ENCODE measurements at regions not wholly inside any gene's neighbourhood (a gene's known extent, or its start where the extent isn't known, plus 50 kb on each side); places are given as distances from the start of the nearest gene placed in this dataset.

GRCh38 chr12:93157279-93157678 is 220.4 kb upstream of the NUDT4 start:
- no peak for DNase-seq

- DNase-seq: no peak
Measured at GRCh38 chr12:93158065-93158843, 219.5 kb upstream of the NUDT4 start.

GRCh38 chr12:93163260-93164036 is 214.3 kb upstream of the NUDT4 start:
- no peak for DNase-seq

- DNase-seq: no peak
Measured at GRCh38 chr12:93164103-93164880, 213.4 kb upstream of the NUDT4 start.

GRCh38 chr12:93165384-93165932 is 212.3 kb upstream of the NUDT4 start:
- DNase-seq: no peak

GRCh38 chr12:93166541-93167307 is 211.0 kb upstream of the NUDT4 start:
- DNase-seq: no peak

- DNase-seq: no peak
Measured at GRCh38 chr12:93167331-93167730, 210.4 kb upstream of the NUDT4 start.

- no peak for DNase-seq
Measured at GRCh38 chr12:93167841-93168492, 209.8 kb upstream of the NUDT4 start.

GRCh38 chr12:93168751-93169150 is 209.0 kb upstream of the NUDT4 start:
- no peak for DNase-seq

- no peak for DNase-seq
Measured at GRCh38 chr12:93169536-93169935, 208.2 kb upstream of the NUDT4 start.

- DNase-seq: no peak
Measured at GRCh38 chr12:93170928-93171327, 206.8 kb upstream of the NUDT4 start.

- DNase-seq: no peak
Measured at GRCh38 chr12:93173178-93173957, 204.4 kb upstream of the NUDT4 start.

GRCh38 chr12:93174048-93174447 is 203.7 kb upstream of the NUDT4 start:
- no peak for DNase-seq

GRCh38 chr12:93174473-93174872 is 203.3 kb upstream of the NUDT4 start:
- DNase-seq: no peak

- no peak for DNase-seq
Measured at GRCh38 chr12:93176165-93176564, 201.6 kb upstream of the NUDT4 start.

GRCh38 chr12:93176610-93177126 is 201.1 kb upstream of the NUDT4 start:
- no peak for DNase-seq

- DNase-seq: no peak
Measured at GRCh38 chr12:93177208-93178153, 200.2 kb upstream of the NUDT4 start.

GRCh38 chr12:93178154-93178878 is 199.4 kb upstream of the NUDT4 start:
- no peak for DNase-seq

- no peak for DNase-seq
Measured at GRCh38 chr12:93179792-93180191, 197.9 kb upstream of the NUDT4 start.
